Panc1 (cell line): ENCODE measurements at regions not wholly inside any gene's neighbourhood (a gene's known extent, or its start where the extent isn't known, plus 50 kb on each side); places are given as distances from the start of the nearest gene placed in this dataset.

Experiments used
- ATAC-seq: fragments of 200-7000 bp; cut with Tn5 transposase; 2 replicates; pipeline ENCODE4 v1.9.1; 2020; ENCODE audit warnings: mild to moderate bottlenecking, moderate library complexity
- BruUV-seq: library from RNA; stranded (reverse); fragments of 400-500 nt; replicated peaks from 2 replicates; lab custom pipeline; 2021; lab: Mats Ljungman, UMichigan
- CTCF ChIA-PET: fragments of 300-600 bp; sonication (Branson Sonifier 250); formaldehyde crosslinking; loops from one replicate; lab custom pipeline; 2022; ENCODE audit warnings: antibody characterized with exemption; lab: Charles Lee
- POLR2A ChIA-PET: fragments of 300-600 bp; sonication (Branson Sonifier 250); formaldehyde crosslinking; loops from one replicate; lab custom pipeline; 2022; ENCODE audit warnings: antibody characterized with exemption; lab: Charles Lee
- DNase-seq: peaks from one replicate; pipeline ENCODE4 v3.0.0-alpha.2; 2010; ENCODE audit warnings: low read depth, low spot score
- H3K27ac ChIP-seq: 2 replicates; pipeline ENCODE4 v1.5.1; 2011; ENCODE audit warnings: mild to moderate bottlenecking, low read length, inconsistent platforms
- H3K27me3 ChIP-seq: fragments of 200-500 bp; sonication (Bioruptor generic); 2 replicates; pipeline ENCODE4 v1.6.0; 2014; ENCODE audit warnings: low read length, inconsistent platforms; ENCODE audit not compliant: control insufficient read depth, insufficient read depth
- H3K36me3 ChIP-seq: fragments of 200-500 bp; sonication (Bioruptor generic); 2 replicates; pipeline ENCODE4 v1.5.1; 2014; ENCODE audit warnings: inconsistent platforms, mild to moderate bottlenecking, low read length, moderate library complexity; ENCODE audit not compliant: control insufficient read depth, insufficient read depth
- H3K4me1 ChIP-seq: 2 replicates; pipeline ENCODE4 v1.5.1; 2011; ENCODE audit warnings: inconsistent platforms, mild to moderate bottlenecking, low read length, moderate library complexity; ENCODE audit not compliant: control insufficient read depth, insufficient read depth
- H3K4me3 ChIP-seq, 2 experiments: 2 replicates each; pipeline ENCODE4 v1.5.1; 2011 to 2012; ENCODE audit warnings: low read depth in 2 of 2, low read length in 2 of 2, mild to moderate bottlenecking in 2 of 2, inconsistent platforms in 1 of 2, moderate library complexity in 1 of 2
- H3K9me3 ChIP-seq: fragments of 200-500 bp; sonication (Bioruptor generic); 2 replicates; pipeline ENCODE4 v1.5.1; 2014; ENCODE audit warnings: low read depth, mild to moderate bottlenecking, inconsistent platforms, low read length, moderate library complexity; ENCODE audit not compliant: control insufficient read depth, insufficient read depth
- POLR2AphosphoS5 ChIP-seq: IDR thresholded peaks from 2 replicates; pipeline ENCODE4 v1.6.1; 2012; ENCODE audit warnings: mild to moderate bottlenecking, low read depth, low read length, moderate library complexity
- SIN3A ChIP-seq: IDR thresholded peaks from 2 replicates; pipeline ENCODE4 v1.6.1; 2012; ENCODE audit warnings: low read depth, mild to moderate bottlenecking, low read length, moderate library complexity, borderline replicate concordance; ENCODE audit not compliant: insufficient read depth
- TCF7L2 ChIP-seq: IDR thresholded peaks from 2 replicates; pipeline ENCODE4 v1.6.1; 2011; ENCODE audit warnings: mild to moderate bottlenecking, low read depth, low read length, inconsistent platforms
- in situ Hi-C: cut with HindIII; loops from 2 replicates; pipeline ENCODE4 v1.10.0; 2016; ENCODE audit warnings: low sequenced_read_pairs, low pct_unique_long_range_greater_than_20kb
- intact Hi-C: fragments of 100-400 bp; cut with micrococcal nuclease; formaldehyde crosslinking; loops from one replicate; pipeline ENCODE4 v1.10.0; 2022; ENCODE audit not compliant: unreplicated experiment
- TF ChIP-seq, protein P1 (sequence below): fragments of 450-650 bp; IDR thresholded peaks from 2 replicates; pipeline ENCODE4 v1.5.1; 2017; ENCODE audit warnings: mild to moderate bottlenecking
- TF ChIP-seq, protein P2 (sequence below), 2 experiments: IDR thresholded peaks; 2 replicates each; pipeline ENCODE4 v1.6.1; 2011 to 2012; ENCODE audit warnings: low read depth in 2 of 2, control low read depth in 1 of 2, low read length in 1 of 2, mild to moderate bottlenecking in 1 of 2, moderate library complexity in 1 of 2; ENCODE audit not compliant: insufficient read depth in 1 of 2

DNA sequence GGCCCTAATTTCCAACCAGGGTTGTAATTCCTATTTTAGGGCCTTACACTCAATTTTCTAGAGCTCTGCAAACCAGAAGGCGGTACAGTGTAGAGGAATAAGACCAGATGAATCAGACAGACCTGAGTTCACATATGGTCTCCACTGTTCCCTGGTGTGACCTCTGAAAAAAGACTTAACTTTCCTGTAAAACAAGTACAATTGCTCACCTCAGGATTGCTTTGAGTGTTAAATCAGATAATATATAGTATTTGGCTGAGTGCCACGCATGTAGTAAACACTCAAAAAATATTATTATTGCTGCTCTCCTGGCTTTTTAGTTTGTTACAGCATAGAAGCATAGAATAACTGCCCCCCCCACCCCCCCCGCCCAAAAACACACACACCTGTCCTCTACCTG, 51.0 kb upstream of the STT3B start:
- no peaks in the 10 kb centered on the region for H3K27me3 ChIP-seq
- ATAC-seq: no peak
- intact Hi-C loops (no loop called here), in situ Hi-C loops (no loop called here)
- DNase-seq: no peak
- H3K9me3 ChIP-seq: no peaks in the 10 kb centered on the region
- no peaks in the 10 kb centered on the region for H3K36me3 ChIP-seq
- no TSS peak for BruUV-seq
- ChIA-PET CTCF (no interaction called here), POLR2A (no interaction called here)
- H3K4me3 ChIP-seq: no peak overlapping the region
- H3K27ac ChIP-seq: no peak overlapping the region
- H3K4me1 ChIP-seq: no peaks in the 10 kb centered on the region
- TF ChIP-seq POLR2AphosphoS5: no peak
- TF ChIP-seq SIN3A: no peak
- TF ChIP-seq, protein P1, sequence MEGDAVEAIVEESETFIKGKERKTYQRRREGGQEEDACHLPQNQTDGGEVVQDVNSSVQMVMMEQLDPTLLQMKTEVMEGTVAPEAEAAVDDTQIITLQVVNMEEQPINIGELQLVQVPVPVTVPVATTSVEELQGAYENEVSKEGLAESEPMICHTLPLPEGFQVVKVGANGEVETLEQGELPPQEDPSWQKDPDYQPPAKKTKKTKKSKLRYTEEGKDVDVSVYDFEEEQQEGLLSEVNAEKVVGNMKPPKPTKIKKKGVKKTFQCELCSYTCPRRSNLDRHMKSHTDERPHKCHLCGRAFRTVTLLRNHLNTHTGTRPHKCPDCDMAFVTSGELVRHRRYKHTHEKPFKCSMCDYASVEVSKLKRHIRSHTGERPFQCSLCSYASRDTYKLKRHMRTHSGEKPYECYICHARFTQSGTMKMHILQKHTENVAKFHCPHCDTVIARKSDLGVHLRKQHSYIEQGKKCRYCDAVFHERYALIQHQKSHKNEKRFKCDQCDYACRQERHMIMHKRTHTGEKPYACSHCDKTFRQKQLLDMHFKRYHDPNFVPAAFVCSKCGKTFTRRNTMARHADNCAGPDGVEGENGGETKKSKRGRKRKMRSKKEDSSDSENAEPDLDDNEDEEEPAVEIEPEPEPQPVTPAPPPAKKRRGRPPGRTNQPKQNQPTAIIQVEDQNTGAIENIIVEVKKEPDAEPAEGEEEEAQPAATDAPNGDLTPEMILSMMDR: no peak
- TF ChIP-seq, protein P2, sequence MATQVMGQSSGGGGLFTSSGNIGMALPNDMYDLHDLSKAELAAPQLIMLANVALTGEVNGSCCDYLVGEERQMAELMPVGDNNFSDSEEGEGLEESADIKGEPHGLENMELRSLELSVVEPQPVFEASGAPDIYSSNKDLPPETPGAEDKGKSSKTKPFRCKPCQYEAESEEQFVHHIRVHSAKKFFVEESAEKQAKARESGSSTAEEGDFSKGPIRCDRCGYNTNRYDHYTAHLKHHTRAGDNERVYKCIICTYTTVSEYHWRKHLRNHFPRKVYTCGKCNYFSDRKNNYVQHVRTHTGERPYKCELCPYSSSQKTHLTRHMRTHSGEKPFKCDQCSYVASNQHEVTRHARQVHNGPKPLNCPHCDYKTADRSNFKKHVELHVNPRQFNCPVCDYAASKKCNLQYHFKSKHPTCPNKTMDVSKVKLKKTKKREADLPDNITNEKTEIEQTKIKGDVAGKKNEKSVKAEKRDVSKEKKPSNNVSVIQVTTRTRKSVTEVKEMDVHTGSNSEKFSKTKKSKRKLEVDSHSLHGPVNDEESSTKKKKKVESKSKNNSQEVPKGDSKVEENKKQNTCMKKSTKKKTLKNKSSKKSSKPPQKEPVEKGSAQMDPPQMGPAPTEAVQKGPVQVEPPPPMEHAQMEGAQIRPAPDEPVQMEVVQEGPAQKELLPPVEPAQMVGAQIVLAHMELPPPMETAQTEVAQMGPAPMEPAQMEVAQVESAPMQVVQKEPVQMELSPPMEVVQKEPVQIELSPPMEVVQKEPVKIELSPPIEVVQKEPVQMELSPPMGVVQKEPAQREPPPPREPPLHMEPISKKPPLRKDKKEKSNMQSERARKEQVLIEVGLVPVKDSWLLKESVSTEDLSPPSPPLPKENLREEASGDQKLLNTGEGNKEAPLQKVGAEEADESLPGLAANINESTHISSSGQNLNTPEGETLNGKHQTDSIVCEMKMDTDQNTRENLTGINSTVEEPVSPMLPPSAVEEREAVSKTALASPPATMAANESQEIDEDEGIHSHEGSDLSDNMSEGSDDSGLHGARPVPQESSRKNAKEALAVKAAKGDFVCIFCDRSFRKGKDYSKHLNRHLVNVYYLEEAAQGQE (IDR thresholded peaks at IDR 0.05; ENCODE audit: insufficient read depth in 1 of 2, low read depth in 2 of 2, low read length in 1 of 2): no peak
- no peak for TF ChIP-seq TCF7L2

DNA sequence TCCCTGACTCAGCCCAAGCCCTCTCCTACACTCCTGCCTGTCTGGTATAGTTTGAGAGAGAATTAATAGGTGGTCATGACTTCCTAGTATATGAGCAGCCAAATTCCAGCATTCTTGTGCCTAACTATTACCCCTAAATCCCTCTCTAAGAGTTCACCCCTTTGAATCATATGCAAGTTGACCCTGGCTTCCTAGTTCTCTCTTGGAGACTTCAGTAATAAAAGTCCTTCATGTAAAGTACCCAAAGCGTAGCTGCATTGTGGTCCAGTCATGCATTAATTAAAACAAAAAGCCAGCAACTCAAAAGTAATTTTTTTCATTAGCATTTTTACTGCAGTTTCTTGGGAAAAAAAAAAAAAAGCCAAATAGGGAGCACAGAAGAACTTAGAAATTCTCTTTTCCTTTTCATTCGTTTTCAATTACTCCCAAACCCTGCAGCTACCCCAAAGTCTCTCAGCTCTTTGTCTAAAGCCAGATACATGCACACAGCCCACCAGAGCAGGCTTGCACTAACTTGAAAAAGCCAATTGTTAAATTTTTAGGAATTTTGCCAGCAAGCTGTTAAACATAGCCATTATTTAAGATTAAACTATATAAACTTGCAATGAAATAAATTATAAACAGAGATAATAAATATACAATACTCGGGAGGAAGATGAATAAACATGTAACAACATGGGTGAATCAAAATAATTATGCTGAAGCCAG, 50.1 kb upstream of the STT3B start:
- in situ Hi-C loops (no loop called here), intact Hi-C loops (no loop called here)
- H3K36me3 ChIP-seq: no peaks in the 10 kb centered on the region
- BruUV-seq: no TSS peak
- no peaks in the 10 kb centered on the region for H3K27me3 ChIP-seq
- CTCF ChIA-PET: no interaction called here
- no peak for TF ChIP-seq POLR2AphosphoS5
- TF ChIP-seq SIN3A: no peak
- TF ChIP-seq, protein P1: no peak
- TF ChIP-seq TCF7L2: no peak
- TF ChIP-seq, protein P2 (IDR thresholded peaks at IDR 0.05; ENCODE audit: insufficient read depth in 1 of 2, low read depth in 2 of 2, low read length in 1 of 2): no peak
- H3K4me1 ChIP-seq: no peaks in the 10 kb centered on the region
- ATAC-seq (no peak), DNase-seq (no peak)
- no peak overlapping the region for H3K27ac ChIP-seq
- POLR2A ChIA-PET: interaction anchor here (0.7 kb wide), 1 partner anchor 1613 kb away, joined by 11 read pairs; no protein-coding TSS in a partner anchor
- no peaks in the 10 kb centered on the region for H3K9me3 ChIP-seq
- no peak overlapping the region for H3K4me3 ChIP-seq
